ENCODE measurements at regions not wholly inside any gene's neighbourhood (a gene's known extent, or its start where the extent isn't known, plus 50 kb on each side); places are given as distances from the start of the nearest gene placed in this dataset.
"Not testable (repeated sequence)": the region's sequence is repeated elsewhere in the genome, so short reads cannot be mapped to it uniquely, and the experiment has no call there.

DNA sequence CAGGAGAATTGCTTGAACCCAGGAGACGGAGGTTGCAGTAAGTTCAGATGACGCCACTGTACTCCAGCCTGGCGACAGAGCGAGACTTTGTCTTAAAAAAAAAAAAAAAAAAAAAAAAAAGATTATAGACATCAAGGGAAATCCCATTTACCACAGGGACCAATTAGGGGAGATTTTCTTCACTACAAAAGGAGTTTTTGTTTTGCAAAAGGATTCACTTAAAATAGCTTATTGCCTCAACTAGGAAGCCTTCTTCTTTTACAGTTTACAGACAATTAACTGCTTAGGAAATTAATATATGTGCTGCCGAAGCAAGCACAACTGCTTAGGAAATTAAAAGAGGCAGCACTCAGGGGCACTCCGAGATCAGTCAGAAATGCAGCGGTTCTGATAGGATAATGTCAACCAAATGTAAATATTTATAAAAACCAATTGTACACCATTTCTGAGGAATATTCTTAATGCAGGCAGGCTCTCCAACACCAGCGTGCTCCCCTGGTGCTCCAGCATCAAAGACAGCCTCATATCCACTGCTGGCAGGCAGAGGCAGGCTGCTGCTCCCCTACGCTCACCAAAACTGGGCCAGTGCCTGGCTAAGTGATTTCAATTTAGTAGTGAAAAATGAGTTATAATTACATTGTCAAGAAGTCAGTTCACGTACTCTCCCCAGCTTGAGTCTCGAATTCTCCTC is 107.9 kb upstream of the RAB4A start:
- no peak for FAIRE-seq

DNA sequence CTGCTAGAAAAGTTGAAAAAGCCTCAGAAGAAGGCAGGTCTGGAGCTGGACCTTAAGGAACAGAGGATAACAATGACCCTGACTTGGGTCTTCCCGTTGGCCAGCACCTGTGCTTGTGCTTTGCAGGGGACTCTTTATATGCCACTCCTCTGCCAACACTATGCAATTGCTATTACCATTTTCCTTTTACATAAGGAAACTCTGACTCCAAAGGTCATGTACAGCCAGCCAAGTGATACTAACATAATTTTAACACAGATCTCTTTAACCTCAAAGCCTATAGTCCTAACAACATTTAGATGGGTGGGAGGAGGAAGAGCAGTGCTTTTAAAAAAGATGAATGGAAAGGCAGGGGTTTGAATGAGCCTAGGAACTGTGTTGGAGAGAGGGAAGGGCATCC is 106.6 kb upstream of the RAB4A start:
- no peak for FAIRE-seq

DNA sequence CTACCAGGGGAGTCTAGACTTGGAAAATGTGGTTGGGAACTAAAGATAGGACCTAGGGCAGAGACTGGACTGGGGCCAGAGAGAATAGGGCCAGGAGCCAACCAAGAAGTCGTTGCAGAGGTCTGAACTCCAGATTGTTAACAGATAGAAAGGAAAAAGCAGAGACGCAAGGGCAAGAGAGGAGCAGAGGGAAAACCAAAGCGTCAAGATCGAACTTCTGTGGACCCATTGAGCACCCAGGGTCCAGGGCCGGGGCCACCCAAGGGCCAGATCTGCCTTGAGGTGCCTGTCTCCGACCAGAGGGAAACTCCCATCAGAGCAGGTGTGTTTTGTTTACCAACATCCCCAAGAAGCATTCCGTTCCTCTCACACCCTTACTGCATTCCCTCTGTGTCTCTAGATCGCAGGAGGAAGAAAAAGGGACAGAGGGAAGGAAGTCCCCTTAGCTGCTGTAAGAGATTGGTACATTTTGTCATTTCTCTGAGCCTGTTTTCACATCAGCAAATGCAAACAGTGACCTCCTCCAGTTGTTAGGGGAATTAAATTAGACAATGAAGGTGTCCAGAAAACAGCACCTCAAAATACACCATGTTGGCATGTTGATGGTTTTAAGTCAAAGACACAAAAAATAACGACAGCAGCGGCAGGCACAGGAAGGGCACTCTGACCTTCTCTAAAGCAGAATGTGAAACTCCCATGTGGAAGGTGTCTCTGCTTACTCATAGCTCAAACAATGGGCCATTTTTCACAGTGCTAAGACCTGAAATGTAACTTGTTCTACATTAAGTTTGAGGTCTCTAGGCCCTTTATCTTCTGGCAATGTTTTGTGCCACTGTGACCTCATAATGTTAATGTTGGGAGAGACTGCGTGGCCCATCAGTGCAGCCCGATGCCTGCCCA is 105.8 kb upstream of the RAB4A start:
- no peak for FAIRE-seq

DNA sequence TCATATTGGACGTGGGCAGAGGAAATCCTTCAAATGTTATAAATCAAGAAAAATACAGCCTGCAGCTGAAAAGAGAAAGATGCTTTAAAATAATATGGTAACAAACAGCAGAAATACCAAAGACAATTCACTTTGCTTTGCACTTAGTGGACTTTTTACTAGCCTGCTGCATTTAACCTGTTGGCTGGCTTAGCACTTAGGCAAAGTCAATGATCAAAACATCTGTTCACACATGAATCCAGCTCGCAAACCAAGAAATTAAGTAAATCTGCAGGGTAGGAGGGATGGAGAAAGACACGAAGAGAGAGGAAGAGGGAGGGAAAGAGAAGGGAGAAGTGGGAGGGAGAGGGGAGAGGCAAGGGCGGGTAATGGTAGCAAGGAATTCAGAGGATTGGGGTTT is 103.6 kb upstream of the RAB4A start:
- FAIRE-seq: no peak

- no peak for FAIRE-seq
Observed at GRCh38 chr1:229169399-229169798, 101.5 kb upstream of the RAB4A start.

- no peak for FAIRE-seq
Observed at GRCh38 chr1:229170274-229170673, 100.6 kb upstream of the RAB4A start.

DNA sequence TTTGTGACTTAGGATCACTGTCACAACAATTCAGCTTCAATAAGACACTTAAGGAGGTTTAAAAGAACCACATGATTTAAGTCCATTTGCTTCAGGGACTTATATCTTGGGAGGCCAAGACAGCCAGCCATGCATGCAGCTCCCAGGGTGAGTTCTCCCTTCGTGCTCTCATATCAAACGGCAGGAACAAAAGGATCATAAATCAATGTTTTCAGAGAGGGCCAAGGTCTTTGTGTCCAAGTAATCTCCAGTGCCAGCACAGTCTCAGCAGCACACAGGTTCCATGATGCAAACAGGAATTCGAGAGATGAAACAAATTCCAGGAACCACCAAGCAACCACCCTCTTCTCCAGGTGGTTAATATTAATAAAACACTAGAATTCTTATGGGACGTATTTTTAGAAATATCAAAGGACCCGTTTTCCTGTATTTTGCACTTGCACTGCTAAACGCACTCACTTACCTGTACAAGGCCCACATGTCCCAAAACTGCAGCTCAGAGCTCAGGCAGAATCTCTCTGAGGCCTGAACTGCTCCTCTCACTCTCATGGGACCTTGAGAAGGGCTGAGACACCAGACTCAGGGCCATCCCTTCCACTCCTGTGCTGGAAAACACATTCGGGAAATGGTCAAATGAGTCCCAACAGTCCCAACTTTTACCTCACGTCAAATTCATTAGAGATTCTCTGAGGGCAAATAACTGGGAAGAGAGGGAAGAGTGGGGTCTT is 100.0 kb upstream of the RAB4A start:
- no peak for FAIRE-seq

DNA sequence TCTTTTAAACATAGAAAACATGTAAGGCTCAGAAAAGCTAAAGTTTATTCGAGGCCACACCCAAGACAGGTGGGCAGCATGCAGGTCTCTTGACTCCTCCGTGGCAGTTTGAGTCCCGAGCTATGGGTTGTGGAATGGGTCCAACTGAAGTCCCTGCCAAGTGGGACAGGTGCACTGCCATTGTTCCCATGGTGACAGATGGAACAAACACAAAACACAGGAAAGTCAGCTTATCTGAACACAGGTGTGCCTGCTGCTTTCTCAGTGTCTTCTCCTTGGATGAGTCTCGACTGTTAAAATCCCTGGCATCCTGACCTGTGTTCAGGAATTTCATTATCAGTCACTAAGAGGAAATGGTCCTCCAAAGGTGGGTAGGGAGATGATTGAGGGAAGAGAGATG is 99.0 kb upstream of the RAB4A start:
- no peak for FAIRE-seq

DNA sequence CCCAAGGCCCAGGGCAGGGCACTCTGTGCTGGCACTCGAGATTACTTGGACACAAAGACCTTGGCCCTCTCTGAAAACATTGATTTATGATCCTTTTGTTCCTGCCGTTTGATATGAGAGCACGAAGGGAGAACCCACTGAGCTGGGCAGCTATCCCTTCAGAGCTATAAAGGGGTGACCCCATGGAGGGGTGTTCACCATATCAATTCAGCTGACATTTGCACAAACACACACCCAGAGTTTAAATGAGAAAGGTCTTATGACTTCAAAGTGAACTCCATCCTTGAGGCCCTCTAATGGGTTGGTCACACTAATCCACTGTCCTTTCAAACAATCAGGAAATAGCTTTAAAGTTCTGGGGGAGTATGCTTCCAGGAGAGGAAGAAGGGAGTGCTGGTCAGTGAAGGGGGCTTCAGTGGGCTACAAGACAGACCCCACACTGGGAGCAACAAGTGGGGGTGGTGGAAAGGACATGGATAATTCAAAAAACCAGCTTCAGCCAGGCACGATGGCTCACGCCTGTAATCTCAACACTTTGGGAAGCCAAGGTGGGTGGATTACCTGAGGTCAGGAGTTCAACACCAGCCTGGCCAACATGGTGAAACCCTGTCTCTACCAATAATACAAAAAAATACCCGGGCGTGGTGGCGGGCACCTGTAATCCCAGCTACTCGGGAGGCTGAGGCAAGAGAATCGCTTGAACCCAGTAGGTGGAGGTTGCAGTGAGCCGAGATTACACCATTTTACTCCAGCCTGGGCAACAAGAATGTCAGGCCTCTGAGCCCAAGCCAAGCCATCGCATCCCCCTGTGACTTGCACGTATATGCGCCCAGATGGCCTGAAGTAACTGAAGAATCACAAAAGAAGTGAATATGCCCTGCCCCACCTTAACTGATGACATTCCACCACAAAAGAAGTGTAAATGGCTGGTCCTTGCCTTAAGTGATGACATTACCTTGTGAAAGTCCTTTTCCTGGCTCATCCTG is 97.1 kb upstream of the RAB4A start:
- not testable (repeated sequence) for FAIRE-seq

DNA sequence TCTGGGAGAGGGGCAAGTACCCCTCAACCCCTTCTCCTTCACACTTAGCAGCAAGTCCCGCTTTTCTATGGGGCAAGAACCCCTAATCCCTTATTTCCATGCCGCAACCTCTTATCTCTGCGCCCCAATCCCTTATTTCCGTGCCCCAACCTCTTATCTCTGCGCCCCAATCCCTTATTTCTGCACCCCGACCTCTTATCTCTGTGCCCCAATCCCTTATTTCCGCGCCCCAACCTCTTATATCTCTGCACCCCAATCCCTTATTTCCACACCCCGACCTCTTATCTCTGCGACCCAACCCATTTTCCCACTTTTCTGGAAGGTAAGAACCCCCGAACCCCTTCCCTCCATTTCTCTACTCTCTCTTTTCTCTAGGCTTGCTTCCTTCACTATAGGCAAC is 95.6 kb upstream of the RAB4A start:
- not testable (repeated sequence) for FAIRE-seq

DNA sequence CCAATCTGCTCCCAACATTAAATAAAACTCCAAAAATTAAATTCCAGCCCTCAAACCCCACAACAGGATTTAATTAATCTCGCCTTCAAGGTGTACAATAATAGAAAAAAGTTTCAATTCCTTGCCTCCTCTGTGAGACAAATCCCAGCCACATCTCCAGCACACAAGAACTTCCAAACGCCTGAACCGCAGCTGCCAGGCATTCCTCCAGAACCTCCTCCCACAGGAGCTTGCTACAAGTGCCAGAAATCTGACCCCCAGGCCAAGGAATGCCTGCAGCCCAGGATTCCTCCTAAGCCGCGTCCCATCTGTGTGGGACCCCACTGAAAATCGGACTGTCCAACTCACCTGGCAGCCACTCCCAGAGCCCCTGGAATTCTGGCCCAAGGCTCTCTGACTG is 94.5 kb upstream of the RAB4A start:
- not testable (repeated sequence) for FAIRE-seq

DNA sequence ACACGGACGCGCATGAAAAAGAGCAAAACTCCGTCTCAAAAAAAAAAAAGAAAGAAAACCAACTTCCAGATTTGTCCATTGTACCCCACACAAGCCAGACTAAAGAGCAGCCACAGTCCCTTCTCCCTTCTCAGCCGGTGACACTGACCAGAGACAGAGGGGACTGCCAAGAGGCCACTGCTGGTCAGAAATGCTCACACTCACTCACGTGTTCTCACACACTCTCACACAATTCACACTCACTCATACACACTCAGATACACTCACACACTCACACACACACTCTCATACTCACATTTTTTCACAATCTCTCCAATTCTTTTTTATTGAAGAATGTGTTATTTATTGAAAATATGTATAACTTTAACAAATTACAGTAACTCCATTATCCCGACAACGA is 90.8 kb upstream of the RAB4A start:
- no peak for FAIRE-seq

DNA sequence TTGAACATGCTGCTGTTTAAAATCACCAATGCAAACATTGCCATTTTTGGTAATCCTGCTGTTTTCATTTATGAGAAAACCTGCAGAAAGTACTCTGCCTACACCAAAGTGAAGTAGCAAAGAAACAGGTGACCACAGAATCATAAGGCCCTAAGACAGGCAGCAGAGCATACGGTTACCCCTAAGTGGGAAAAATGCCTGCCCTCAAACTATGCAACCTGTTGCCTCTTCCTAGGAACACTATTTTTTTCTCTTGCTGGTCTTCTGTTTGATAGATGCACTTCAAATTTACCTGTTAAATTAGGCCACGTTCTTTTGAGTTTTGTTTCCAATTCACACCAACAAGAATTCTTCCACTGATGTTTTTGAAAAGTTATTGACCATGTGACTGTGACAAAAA is 89.5 kb upstream of the RAB4A start:
- FAIRE-seq: no peak

- no peak for FAIRE-seq
Observed at GRCh38 chr1:229183588-229183987, 87.3 kb upstream of the RAB4A start.

- FAIRE-seq: no peak
Observed at GRCh38 chr1:229184066-229184465, 86.8 kb upstream of the RAB4A start.

DNA sequence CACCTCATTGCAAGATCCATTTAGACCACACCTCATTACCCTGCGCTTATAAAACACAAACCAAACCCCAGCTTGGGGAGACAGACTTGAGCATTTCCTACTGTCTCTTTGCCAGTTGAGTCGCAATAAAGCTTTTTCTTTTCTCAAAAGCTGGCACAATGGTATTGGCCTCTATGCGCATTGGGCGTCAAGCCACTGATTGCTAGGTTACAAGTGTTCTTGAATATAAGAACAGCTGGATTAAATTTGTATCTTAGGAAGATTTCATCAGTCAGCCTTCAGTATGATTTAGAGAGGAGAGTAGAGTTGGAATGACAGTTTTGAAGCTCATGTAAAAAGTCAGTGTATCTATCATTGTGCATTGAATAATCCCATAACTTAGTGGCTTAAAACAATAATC is 84.9 kb upstream of the RAB4A start:
- FAIRE-seq: no peak

DNA sequence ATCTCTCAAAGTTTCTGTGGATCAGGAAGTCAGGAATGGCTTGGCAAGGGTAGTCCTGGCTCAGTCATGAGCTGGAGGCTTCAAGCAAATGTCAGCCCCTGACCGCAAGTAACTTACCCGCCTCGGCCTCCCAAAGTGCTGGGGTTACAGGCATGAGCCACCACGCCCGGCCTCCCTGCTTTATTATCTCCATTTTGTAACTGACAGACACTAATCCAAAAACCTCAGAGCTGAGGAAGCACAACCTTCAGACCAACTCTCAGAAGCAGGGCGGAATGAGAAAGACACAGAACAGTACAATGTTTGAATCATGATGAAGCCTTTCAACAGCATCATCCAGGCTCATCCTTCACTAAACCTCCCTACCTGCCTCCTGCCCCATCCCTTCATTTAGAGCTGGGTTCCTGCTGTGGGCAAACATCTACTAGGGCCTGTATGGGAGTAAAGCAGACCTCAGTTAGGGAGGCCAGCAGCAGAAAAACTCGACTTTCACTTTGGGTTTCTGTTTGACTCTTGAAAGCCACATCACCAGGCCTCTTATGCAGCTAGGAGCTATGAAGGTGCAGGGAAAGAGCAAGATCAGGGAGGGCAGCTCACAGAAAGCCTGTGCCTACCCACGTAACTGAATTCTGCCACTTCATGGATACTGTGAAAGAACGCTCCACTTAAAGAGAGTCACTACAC is 84.4 kb upstream of the RAB4A start:
- no peak for FAIRE-seq

GRCh38 chr1:229190057-229190575 is 80.8 kb upstream of the RAB4A start:
- no peak for FAIRE-seq

GRCh38 chr1:229191066-229191674 is 79.7 kb upstream of the RAB4A start:
- FAIRE-seq: no peak

DNA sequence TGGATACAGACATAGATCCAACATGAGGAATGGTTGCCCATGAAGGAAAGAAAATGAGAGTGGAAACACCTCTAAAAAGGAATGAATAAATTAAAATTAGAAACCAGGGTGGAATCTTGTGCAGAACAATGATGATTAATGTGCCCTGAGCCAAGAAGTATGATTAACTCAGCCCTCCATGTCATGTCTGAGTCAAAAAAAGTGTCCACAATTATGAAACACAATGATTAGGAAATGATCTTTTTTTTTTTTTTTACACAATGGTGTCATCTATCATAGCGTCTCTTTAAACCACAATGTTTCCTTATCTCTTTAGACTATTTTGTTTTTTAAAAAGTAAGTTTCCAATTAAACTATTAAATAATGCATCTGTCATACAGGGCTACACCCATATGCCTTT is 78.9 kb upstream of the RAB4A start:
- FAIRE-seq: peak; percentile 29

GRCh38 chr1:229192853-229193252 is 78.1 kb upstream of the RAB4A start:
- FAIRE-seq: no peak
